ENCODE measurements at regions not wholly inside any gene's neighbourhood (a gene's known extent, or its start where the extent isn't known, plus 50 kb on each side); places are given as distances from the start of the nearest gene placed in this dataset.

DNA sequence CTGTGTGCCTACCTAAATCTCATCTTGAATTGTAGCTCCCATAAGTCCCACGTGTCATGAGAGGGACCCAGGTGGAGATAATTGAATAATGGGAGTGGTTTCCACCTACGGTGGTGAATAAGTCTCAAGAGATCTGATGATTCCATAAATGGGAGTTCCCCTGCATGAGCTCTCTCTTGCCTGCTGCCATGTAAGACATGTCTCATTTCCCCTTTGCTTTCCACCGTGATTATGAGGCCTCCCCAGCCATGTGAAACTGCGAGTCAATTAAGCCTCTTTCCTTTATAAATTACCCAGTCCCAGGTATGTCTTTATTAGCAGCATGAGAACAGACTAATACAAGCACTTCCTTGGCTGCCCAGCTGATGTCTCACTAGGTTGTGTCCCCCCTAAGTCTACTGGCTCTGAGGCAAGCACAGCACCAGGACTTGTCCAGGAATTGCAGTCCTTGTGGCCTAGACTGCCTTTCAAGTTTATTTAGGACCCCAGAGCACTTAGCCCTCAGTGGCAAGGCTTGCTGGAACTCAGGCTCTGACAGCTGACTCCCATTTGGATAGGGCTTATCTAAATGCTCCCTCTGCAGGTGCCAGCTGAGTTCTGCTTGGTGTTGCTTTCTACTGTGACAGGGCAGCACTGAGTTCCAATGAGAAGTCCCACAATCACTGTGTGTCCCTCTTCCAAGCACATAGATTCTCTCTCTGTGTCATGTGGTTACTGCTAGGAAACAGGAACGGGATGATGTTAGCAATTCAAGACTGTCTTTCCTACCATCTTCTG is 59.0 kb upstream of the TAS2R16 start (continued):
- TF ChIP-seq TFAP4 (IDR thresholded peaks at IDR 0.05; ENCODE audit: borderline replicate concordance, low read depth) = peak; percentile 26; the same call in 1 of the 2 replicates
- TF ChIP-seq ATM (IDR thresholded peaks at IDR 0.05; ENCODE audit: borderline replicate concordance) = no peak
- TF ChIP-seq CEBPB (IDR thresholded peaks at IDR 0.05; ENCODE audit: borderline replicate concordance, low read depth, low read length) = no peak
- TF ChIP-seq, protein P1, sequence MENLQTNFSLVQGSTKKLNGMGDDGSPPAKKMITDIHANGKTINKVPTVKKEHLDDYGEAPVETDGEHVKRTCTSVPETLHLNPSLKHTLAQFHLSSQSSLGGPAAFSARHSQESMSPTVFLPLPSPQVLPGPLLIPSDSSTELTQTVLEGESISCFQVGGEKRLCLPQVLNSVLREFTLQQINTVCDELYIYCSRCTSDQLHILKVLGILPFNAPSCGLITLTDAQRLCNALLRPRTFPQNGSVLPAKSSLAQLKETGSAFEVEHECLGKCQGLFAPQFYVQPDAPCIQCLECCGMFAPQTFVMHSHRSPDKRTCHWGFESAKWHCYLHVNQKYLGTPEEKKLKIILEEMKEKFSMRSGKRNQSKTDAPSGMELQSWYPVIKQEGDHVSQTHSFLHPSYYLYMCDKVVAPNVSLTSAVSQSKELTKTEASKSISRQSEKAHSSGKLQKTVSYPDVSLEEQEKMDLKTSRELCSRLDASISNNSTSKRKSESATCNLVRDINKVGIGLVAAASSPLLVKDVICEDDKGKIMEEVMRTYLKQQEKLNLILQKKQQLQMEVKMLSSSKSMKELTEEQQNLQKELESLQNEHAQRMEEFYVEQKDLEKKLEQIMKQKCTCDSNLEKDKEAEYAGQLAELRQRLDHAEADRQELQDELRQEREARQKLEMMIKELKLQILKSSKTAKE (CRISPR knock-in tag; IDR thresholded peaks at IDR 0.05; ENCODE audit: borderline replicate concordance) = no peak
- TF ChIP-seq, protein P2, sequence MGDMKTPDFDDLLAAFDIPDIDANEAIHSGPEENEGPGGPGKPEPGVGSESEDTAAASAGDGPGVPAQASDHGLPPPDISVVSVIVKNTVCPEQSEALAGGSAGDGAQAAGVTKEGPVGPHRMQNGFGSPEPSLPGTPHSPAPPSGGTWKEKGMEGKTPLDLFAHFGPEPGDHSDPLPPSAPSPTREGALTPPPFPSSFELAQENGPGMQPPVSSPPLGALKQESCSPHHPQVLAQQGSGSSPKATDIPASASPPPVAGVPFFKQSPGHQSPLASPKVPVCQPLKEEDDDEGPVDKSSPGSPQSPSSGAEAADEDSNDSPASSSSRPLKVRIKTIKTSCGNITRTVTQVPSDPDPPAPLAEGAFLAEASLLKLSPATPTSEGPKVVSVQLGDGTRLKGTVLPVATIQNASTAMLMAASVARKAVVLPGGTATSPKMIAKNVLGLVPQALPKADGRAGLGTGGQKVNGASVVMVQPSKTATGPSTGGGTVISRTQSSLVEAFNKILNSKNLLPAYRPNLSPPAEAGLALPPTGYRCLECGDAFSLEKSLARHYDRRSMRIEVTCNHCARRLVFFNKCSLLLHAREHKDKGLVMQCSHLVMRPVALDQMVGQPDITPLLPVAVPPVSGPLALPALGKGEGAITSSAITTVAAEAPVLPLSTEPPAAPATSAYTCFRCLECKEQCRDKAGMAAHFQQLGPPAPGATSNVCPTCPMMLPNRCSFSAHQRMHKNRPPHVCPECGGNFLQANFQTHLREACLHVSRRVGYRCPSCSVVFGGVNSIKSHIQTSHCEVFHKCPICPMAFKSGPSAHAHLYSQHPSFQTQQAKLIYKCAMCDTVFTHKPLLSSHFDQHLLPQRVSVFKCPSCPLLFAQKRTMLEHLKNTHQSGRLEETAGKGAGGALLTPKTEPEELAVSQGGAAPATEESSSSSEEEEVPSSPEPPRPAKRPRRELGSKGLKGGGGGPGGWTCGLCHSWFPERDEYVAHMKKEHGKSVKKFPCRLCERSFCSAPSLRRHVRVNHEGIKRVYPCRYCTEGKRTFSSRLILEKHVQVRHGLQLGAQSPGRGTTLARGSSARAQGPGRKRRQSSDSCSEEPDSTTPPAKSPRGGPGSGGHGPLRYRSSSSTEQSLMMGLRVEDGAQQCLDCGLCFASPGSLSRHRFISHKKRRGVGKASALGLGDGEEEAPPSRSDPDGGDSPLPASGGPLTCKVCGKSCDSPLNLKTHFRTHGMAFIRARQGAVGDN (CRISPR knock-in tag; IDR thresholded peaks at IDR 0.05) = no peak
- no peak for TF ChIP-seq AHR (CRISPR knock-in tag; IDR thresholded peaks at IDR 0.05)
- no peak for TF ChIP-seq YY1 (IDR thresholded peaks at IDR 0.05; ENCODE audit: insufficient read depth, insufficient replicate concordance, low read depth, low read length)
- TF ChIP-seq KLF9 (CRISPR knock-in tag; IDR thresholded peaks at IDR 0.05; ENCODE audit: low read depth) = no peak

All from HepG2 (cell line).